ENCODE measurements at regions not wholly inside any gene's neighbourhood (a gene's known extent, or its start where the extent isn't known, plus 50 kb on each side); places are given as distances from the start of the nearest gene placed in this dataset.

DNA sequence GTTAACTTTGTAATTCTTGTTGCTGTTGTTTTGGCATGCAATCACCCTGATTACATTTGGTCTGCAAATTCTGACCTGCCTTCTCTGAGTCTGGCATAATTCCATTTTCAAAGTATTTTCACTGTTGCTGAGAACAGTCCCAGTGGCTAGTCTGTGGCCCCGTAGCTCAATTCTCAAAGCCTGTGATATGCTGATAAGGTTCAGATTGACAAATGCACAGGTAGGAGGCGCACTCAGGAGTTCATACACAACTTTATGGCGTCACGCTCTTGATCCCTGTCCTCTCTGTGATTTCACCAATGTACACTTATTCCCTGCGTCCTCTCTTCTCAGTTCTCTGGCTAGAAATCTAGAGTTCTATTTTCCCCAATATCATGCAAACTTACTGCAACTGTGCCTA lies 376.6 kb upstream of the SLCO3A1 start:
- no peak for DNase-seq

- DNase-seq, result no peak
These were observed 374.8 kb upstream of the SLCO3A1 start for GRCh38 chr15:91478717-91479191.

GRCh38 chr15:91480426-91480825 lies 373.1 kb upstream of the SLCO3A1 start:
- DNase-seq, result no peak

- DNase-seq, result no peak
These were observed 370.7 kb upstream of the SLCO3A1 start for GRCh38 chr15:91482799-91483198.

DNA sequence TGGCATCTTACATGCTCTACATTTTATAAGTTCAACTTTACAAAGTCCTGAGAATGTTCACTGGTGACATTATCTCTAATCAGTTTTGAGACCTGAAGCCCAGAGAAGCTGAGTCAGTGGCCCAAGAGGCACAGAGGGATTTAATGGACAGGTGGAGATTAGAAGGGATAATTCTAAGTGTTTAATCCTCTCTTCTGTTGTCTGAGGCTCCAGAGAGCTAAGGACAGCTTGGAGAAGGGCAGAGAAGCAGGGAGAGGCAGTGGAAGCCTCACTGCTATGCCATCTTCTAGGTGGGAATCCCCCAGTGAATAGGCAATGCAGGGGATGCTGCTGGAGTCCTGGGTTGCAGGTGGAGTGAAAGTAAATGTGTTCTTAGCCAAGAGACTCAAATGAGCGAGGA lies 369.4 kb upstream of the SLCO3A1 start:
- DNase-seq, result no peak

DNA sequence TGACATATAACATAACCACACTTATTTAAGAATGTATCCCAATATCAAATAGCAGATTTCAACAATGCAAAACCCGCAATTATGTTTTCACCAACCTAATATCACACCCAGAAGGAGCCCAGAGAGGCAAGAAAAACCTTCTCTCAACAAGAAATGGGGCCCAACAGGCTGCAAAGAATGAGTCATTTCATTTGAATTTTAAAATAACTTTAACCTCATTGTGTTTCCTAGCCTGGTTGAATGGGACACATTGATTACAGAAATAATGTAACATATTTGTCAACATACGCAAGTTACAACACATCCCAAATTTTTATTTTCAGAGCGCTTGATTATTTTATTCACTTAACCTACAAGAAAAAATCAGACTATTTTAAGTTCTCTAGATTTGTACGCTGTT lies 365.1 kb upstream of the SLCO3A1 start:
- no peak for DNase-seq

GRCh38 chr15:91490211-91490610 lies 363.3 kb upstream of the SLCO3A1 start:
- DNase-seq, result no peak

- DNase-seq, result no peak
These were observed 362.2 kb upstream of the SLCO3A1 start for GRCh38 chr15:91491101-91491950.

DNA sequence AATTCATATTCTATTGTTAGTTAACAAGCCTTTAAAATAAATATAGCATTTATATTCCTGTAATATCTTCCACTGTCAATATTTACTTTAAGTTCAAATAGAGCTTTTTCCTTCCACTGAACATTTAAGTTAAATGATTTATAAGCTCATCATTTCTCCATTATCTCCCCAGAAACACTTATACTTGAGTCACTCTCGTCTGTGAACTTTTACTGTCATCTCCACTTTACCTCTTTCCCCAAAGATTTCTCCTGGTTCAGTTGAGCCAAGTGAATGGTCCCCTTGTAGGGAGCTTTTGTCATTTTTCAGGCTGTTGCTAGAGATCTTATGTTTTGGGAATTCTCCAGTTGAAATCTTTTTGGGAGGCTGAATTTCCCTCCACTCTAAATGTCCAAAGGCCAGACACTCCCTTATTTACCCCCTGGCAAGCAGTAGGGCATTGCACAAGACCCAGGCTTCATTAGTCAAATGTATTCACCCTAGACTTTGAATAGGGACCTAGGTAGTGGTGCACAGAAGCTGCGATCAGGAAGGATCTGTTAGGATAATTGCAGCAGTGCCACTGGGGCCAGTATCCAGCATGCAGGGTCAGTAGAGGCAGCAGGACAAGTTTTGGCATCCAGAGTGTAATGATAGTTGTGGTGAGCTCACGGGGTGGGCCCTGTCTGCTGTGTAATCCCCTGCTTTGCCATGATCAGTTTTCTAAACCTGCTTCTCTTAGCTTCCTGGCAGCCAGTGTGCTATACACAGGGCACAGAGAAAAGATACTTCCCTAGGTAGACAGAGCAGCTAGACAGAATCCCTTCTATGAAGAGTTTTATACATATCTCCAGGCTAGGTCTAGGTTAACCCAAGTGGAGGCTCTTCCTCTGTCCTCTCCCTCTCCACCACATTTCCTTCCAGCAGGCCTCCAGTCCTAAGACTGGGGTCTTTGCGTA lies 356.5 kb upstream of the SLCO3A1 start:
- no peak for DNase-seq

DNA sequence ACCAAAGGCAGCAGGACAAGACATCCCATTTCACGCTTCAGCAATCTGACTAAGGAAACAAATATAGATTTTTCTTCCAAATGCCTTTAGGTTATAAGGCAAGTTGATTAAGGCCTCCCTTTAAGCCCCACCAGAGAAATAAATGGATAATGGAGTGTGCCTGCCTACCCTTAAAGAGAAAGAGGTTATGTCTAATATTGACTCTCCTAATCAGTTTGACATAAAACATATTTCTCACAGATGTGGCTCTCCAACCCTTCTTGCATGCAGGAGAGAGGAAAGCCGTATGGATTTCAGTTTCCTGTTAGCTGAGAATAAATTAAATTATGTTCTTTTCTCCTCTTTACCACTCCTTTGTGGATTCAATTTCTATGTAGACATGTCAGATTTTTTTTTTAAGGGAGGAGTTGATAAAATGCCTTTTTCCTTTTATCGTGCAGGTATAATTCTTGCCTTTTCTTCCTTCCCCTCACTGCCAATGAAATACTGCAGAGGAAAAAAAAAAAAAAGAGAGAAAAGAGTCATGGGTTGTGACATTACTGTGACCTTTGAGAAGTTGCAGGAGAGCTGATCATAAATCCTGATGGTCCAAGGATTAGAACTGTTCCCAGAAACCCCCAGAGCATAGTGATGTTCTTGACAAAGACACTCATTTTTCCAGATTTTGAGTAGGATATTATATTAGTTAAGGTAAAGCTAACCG lies 355.3 kb upstream of the SLCO3A1 start:
- DNase-seq, result no peak

DNA sequence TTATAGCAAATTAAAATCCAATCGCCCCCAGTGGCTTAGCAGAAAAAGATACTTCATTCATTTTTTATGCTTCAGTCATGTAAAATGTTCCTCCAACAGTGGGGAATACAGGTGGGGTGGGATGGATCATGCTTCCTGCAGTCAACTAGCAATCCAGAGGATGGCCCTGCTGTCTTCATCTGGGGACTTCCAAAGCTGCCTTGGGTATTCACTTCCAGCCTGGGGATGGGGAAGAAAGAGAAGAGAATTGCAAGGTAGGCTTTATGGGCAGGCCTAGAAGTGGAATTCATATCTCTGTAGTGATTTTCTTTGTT lies 354.8 kb upstream of the SLCO3A1 start:
- no peak for DNase-seq

DNA sequence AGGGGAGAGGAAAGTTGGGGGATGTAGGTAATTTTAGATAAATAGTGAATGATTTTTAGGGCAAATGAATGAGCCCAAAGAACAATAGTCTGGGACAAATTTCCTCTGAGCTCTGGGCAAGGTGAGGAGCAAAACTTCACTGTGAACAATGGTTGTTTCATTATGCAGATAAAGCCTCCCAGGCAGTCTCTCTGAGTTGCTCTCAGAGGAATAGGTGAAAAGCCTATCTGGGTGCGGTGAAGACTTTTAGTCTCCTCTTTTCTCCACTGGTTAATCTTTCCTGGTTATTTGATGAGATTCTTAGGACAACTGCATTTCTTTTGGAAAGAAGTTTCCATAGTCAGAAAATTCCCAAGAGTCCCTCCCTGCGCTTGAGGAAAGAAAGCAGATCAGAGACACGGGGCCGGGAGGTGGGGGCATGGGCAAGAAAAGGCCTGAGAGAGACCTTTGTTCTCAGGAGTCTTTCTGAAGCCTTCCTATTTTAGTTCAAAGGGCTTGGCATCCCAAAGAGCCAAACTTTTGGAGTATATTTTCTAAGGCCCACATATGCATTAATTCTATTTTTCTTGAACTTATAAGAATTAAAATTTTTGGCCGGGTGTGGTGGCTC lies 353.6 kb upstream of the SLCO3A1 start:
- DNase-seq, result no peak

DNA sequence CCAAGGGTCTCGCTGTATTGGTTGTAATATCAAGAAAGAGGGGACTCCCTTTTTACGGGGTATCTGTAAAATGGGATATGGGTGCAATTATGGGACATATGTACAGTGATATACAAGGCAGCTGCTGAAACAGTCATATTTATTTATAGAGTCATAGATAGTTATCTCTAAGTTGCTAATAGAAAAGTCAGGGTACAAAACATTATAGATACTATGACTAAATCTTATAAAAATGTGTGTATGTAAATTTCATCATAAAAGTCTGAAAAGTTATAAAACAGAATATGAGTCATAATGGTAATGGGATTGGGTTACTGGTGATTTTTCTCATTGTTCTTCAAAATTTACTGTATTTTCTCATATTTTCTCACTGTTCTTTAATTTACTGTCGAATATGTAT lies 344.9 kb upstream of the SLCO3A1 start:
- DNase-seq, result no peak

GRCh38 chr15:91514147-91514546 lies 339.4 kb upstream of the SLCO3A1 start:
- DNase-seq, result no peak

- no peak for DNase-seq
These were observed 338.2 kb upstream of the SLCO3A1 start for GRCh38 chr15:91515188-91515754.

DNA sequence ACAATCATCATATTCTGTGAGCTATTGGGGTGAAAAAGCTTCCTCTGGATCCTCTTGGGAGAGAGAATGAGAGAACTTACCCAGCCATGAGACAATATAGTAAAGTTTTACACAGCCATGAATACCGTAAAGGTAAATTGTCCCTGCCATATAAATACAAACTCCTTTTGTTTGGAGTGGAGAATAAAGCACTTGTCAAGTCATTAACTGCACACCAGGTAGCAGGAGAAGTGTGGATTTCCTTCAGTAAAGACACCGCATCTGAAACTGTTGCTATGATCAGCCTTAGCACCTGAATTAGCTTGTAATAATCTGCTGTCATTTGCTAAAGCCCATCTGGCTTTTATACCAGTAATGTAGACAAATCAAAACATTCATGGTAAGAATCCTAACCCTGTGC lies 336.6 kb upstream of the SLCO3A1 start:
- no peak for DNase-seq

DNA sequence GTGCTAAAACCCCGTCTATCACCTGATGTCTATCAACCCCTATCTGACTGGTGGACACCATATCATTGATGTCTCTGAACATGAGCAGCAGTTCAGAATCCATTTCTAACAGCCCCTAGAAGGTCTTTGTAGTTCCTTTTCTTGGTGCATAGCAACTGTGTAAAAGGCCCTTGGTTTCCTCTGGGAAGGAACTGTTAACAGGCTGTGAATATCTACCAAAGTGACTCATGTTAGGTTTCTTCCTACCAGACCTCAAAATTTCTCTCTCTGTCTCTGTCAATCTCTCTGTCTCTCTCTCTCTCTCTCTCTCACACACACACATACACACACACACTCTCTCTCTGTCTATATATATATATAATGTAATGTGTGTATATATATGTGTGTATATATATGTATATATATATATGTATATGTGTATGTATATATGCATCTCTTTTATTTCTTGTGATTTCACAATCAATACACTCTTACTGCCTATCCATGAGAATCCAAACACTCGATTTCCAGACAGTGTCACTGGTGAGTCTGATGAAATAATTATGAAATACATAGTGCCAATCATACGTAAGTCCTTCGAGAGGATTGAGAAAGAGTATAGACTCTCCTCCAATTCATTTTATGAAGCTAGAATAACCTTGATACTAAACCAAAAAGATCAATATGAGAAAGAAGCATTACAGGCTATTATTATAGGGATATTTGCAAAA lies 335.9 kb upstream of the SLCO3A1 start:
- DNase-seq, result no peak

DNA sequence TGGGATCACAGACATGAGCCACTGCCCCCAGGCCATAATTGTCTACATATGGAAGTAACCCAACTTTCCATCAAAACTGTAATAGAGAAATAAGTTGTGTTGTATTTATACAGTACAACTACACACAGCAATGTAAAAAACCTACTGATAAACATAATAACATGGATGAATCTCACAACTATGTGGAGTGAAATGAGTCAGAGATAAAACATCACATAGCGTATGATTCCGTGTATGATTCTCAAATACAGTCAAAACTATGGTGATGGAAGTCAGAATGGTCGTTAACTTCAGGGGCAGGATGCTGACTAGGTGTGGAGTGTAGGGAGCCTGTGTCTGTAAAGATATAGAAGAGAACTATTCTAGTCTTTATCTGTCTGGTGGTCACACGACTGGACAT lies 332.7 kb upstream of the SLCO3A1 start:
- DNase-seq, result no peak

- no peak for DNase-seq
These were observed 332.0 kb upstream of the SLCO3A1 start for GRCh38 chr15:91521548-91521947.

DNA sequence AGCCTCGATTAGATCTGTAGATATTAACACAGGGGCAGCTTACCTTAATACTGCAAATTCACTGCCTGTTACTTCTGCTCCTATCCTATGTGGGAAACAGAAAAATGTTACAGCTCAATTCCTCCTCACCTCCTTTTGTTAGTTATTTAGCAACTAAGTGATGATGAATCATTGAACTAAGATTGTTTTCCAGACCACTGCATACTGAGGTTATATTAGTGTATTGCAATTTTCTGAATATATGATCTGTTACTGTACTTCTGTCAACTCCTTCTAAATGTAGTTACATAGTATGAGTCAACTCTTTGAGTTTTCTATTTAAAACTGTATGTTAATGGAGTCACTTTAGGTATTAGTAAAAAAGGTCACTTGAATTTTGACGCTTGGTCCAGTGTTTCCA lies 331.5 kb upstream of the SLCO3A1 start:
- no peak for DNase-seq

DNA sequence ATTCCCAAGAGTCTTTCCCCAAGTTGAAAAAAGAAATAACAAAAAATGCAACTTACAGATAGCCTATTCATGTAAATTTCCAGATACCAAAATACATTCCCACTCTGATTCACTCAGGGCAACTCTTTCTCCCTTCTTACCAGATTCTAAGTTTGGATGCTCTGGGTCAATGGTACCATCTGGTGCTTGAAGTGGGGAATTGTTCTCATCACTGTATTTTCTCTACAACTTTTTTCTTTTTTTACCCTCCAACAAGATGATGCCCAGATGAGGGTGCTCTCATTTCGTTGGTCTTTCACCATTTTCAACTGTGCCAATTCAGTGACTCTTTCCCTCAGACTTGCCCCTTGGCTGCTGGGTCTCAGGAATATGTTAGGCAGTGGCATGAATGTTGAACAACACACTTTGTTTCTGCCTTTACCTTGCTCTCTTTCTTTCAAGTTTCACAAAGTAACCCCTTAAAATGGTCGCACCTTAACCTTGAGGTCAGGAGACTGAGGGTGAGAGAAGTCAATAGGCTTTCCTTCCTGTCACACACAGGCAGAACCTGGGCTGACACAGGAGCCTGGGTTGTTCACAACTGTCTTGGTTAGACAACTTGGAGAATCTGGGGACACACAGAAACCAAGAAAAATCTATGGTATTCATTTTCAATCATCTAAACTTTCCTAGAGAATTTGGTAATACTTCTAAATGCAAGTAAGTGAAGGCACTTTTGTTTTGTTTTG lies 330.7 kb upstream of the SLCO3A1 start:
- DNase-seq, result no peak
